ENCODE measurements at regions not wholly inside any gene's neighbourhood (a gene's known extent, or its start where the extent isn't known, plus 50 kb on each side); places are given as distances from the start of the nearest gene placed in this dataset.
A peak's percentile ranks its signal among the peaks of the same experiment; 100 is the strongest.

- DNase-seq (ENCODE audit: low spot score) = peak; percentile 10
Observed at GRCh38 chr7:135731-136645, 56.4 kb upstream of the FAM20C start.

GRCh38 chr7:137094-137891 lies 55.1 kb upstream of the FAM20C start:
- peak; percentile 19 for DNase-seq (ENCODE audit: low spot score)

- DNase-seq (ENCODE audit: low spot score) = no peak
Observed at GRCh38 chr7:139131-139530, 53.2 kb upstream of the FAM20C start.

- DNase-seq (ENCODE audit: low spot score) = no peak
Observed at GRCh38 chr7:139561-140243, 52.7 kb upstream of the FAM20C start.

GRCh38 chr7:140996-141395 lies 51.4 kb upstream of the FAM20C start:
- no peak for DNase-seq (ENCODE audit: low spot score)

- no peak for DNase-seq (ENCODE audit: low spot score)
Observed at GRCh38 chr7:142248-142941, 50.0 kb upstream of the FAM20C start.
